Stimulated activated CD8-positive, alpha-beta memory T cell treated with anti-CD3 and anti-CD28 coated beads, Interleukin-15, amount 100 ng/mL, for 1 hour (primary cell): ENCODE measurements at regions not wholly inside any gene's neighbourhood (a gene's known extent, or its start where the extent isn't known, plus 50 kb on each side); places are given as distances from the start of the nearest gene placed in this dataset.
"Not testable (repeated sequence)": the region's sequence is repeated elsewhere in the genome, so short reads cannot be mapped to it uniquely, and the experiment has no call there.

Source experiments
- DNase-seq: peaks from one replicate; pipeline ENCODE4 v3.0.0-alpha.2; 2020; ENCODE audit warnings: low read depth

- DNase-seq = not testable (repeated sequence)
Observed at GRCh38 chr11:116666673-116667249, 106.0 kb downstream of the BUD13 start.

DNA sequence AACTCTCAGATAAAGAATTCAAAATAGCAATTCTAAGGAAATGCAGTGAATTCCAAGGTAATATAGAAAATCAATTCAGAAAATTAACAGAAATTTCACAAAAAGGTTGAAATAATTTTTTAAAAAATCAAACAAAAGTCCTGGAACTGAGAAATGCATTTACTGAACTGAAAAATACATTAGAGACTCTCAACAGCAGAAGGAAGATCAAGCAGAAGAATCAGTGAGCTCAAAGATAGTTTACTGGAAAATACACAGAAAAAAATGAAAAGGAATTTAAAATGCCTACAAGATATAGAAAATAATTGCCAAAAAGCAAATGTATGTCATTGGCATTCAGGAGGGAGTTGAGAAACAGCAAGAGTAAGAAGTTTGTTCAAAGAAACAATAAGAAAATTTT lies 107.3 kb downstream of the BUD13 start:
- DNase-seq = no peak

GRCh38 chr11:116661056-116661455 lies 111.7 kb downstream of the BUD13 start:
- DNase-seq = no peak

DNA sequence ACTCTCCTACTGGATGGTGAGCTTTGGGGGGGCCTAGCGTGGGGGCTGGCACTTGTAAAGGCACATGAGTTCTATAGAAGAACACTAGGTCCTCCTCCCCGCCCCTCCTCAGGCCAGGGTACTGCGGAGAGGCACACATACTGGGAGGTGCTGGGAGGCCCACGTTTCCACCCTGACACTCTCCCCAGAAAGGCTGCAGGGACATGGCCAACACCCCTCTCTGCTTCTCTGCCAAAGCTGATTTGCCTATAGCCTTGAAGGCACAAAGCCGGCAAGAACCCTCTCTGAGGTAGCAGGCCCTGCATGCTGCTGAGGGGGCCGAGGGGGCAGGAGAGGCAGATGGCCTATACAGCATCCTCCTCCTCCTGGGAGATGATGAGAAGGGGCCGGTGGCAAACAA lies 112.8 kb downstream of the BUD13 start:
- no peak for DNase-seq

DNA sequence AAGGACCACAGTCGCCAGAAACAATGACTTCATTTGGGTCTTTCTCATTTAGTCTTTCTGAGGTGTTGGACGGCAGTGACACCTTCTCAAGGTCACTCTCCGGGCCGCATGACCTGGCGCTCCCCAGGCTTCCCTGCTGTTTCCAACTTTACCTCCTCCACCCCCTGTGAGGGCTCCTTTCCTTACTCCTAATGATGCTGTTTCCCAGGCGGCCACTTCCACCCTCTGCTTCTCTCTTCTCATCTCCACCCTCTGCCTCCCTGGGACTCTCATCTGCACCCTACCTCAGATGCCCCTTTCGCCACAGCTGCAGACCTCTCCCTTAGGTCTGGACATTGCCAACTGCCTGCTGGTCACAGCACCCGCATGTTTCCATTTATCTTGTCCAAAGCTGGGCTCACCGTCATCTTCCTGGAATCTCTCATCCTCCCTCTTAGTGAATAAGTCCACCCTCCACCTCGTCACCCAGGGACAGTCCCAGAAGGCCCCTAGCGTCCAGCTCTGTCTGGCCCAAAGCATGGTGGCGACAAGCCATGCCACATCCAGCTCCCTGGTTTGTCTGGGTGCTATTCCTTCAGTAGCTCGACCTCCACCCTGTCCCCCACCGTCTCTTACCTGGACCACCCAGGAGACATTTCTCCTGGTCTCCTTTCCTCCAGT lies 113.8 kb downstream of the BUD13 start:
- DNase-seq = no peak

DNA sequence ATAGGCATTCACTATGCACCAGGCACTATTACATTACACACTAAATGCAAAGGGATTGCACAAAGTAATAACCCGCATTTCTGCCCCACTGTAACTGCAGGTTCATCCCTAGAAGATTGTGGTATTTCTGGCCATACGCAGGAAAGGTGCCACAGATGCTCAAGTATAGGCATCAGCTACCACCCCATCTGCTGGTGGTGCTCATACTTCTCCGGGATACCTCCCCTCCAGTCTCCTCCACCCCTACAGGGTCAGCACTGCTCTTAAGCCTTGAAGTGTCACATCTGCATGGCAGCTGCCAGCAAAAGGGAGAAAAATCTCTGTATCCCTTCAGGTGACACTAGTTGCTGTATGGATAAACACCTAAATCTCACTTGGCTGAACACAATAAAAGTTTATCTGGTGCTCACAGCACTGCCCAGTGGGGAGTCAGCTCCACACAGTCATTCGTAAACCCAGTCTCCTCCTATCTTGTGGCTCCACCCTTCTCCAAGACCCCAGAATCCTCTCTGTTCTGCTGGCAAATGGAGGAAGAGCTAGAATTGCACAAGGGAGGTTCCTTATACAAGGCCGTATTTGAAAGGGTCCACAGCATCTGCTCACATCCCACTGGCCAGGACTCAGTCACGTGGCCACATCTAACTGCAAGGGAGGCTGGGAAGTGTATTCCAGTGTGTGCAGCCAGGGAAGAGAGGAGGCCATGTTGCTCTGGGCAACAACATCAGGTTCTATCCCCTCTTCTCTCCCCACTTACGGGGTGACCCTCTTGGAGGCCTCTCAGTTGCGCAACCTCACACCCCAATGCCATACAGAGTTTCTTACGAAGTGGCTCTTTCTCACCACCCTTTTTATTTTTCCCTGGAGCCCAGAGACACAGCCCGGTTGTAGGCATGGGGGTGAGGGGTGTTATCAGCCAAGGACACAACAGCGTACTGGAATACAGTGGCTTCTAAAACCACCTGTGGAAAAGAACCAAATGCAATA lies 114.7 kb downstream of the BUD13 start:
- DNase-seq = no peak

DNA sequence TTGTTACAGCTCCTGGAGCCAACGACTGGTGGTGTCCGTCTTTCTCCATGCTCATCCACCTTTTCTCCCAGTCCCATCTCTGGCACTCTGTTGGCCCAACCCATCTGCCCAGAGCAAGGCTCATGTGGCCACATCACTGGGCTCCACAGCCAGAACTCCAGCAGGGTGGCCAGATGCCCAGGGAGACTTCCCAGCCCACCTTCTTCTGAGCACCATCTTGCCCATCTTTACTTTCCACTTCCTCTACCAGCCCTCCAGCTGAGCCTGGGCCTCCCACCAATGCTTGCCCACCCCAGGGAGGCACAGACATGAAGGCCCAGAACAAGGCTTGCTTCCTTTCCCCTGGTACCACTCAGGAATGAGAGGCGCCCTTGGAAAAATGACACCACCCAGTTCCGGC lies 116.8 kb downstream of the BUD13 start:
- no peak for DNase-seq

DNA sequence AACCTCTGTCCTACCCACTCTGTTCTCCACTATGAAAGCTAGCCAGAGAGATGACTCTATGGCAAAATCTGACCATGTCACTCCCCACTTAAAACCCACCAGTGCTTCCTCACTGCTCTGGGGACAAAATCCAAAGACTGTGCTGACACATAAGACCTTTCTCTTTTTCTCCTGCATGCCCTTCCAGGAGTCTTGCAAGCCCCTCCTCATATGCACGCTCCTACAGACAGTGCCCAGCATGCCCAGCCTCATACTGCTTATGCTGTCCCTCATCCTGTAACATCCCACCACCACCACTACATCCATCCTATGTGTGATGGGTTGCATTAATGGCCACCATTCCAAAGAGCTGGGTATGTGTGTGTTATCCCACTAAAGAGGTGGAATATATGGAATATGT lies 118.3 kb downstream of the BUD13 start:
- no peak for DNase-seq

GRCh38 chr11:116653206-116653605 lies 119.6 kb downstream of the BUD13 start:
- no peak for DNase-seq

GRCh38 chr11:116651737-116652237 lies 121.0 kb downstream of the BUD13 start:
- DNase-seq = no peak

DNA sequence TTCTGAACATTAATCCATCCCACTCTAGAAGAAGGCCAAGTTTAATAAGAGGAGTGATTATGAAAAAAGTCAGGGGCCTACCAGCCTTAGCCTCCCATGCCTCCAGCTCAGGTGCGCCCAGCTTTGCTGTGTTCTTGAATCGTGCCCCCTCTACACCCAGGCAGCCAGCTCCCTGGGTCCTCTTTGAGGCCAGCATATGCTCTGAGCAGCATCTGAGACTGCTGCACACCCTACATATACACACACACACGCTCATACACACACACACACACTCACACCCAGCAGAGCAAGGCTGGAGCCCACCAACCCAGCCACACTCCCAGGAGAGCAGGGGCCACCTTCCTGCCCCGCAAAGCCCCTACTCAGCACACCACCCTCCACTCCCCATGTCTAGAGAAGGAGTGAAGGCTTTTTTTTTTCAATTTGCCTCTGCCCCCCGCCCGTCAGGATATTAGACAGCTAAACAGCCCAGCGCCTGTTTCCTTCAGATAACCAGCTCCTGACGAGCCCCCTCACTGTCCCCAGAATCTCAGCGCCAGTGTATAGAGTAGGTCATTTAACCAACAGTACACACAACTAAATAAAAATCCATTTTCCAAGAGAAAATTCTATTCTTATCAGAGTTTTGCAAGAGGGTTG lies 121.6 kb downstream of the BUD13 start:
- no peak for DNase-seq

- DNase-seq = no peak
Observed at GRCh38 chr11:116650052-116650451, 122.7 kb downstream of the BUD13 start.

- no peak for DNase-seq
Observed at GRCh38 chr11:116649268-116649667, 123.5 kb downstream of the BUD13 start.

- no peak for DNase-seq
Observed at GRCh38 chr11:116648247-116649174, 124.3 kb downstream of the BUD13 start.

GRCh38 chr11:116647305-116648080 lies 125.3 kb downstream of the BUD13 start:
- no peak for DNase-seq

- DNase-seq = no peak
Observed at GRCh38 chr11:116646191-116646590, 126.6 kb downstream of the BUD13 start.

- no peak for DNase-seq
Observed at GRCh38 chr11:116644941-116645305, 127.9 kb downstream of the BUD13 start.

GRCh38 chr11:116644201-116644940 lies 128.4 kb downstream of the BUD13 start:
- no peak for DNase-seq

DNA sequence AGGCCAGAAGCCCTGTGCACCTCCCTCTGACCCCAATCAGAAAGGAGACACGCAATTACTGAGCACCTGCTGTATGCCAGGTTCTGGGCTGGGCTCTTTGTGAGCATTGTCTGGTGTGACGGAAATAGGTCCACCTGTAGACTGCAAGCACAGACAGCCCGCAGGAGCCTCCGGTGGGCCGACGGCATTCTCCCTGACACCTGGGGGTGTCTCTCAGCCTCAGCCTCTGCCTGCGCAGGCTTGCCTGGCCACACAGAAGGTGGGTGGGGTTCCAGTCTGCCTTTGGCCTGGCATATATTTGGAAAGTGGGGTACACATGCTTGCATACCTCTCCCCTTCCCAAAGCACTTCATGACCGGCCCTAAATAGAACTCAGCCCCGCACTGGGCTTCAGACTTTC lies 129.3 kb downstream of the BUD13 start:
- no peak for DNase-seq

GRCh38 chr11:116642902-116643301 lies 129.9 kb downstream of the BUD13 start:
- DNase-seq = no peak
